ENCODE measurements at regions not wholly inside any gene's neighbourhood (a gene's known extent, or its start where the extent isn't known, plus 50 kb on each side); places are given as distances from the start of the nearest gene placed in this dataset.

DNA sequence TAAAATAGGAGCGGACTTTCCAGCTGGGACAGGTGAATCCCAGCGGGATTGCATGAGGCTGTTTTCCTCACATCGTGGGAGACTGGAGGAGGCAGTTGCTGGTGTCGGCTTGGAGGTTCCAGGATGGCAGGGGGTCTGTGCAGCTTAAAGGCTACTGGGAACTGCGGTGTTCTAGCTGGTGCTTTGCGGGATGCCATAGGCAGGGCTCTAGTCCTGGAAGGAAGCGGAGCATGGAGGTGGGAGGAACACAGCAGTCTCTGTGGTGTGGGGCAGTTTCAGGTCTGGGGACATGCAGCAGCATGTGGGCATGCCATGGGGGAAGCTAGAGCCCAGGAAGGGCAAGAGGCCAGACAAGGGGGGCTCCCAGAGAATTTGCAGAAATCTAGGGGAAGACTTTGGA, 141.5 kb downstream of the NSG2 start:
- TF ChIP-seq POLR2AphosphoS5 (IDR thresholded peaks at IDR 0.05; ENCODE audit: low read depth, low read length): no peak
- no peak for TF ChIP-seq POLR2A (IDR thresholded peaks at IDR 0.05; ENCODE audit: low read depth, low read length)

All from GM12892 (cell line).